GM13976 (cell line): ENCODE measurements at regions not wholly inside any gene's neighbourhood (a gene's known extent, or its start where the extent isn't known, plus 50 kb on each side); places are given as distances from the start of the nearest gene placed in this dataset.

Experiments
- DNase-seq: peaks from one replicate; pipeline ENCODE4 v3.0.0; 2012; ENCODE audit warnings: low spot score
- CTCF ChIP-seq: IDR thresholded peaks from 2 replicates; pipeline ENCODE4 v1.5.1; 2012; ENCODE audit warnings: borderline replicate concordance, mild to moderate bottlenecking; ENCODE audit not compliant: insufficient read depth; ENCODE audit errors: extremely low read depth, missing control alignments, control extremely low read depth
- in situ Hi-C: fragments of 300-500 bp; cut with MboI; formaldehyde crosslinking; loops from one replicate; pipeline ENCODE4 v1.12.0; 2022; ENCODE audit warnings: low sequenced_read_pairs, mixed read lengths, inconsistent platforms; ENCODE audit not compliant: unreplicated experiment

GRCh38 chr4:81876106-81876505 is 404.4 kb upstream of the RASGEF1B start:
- in situ Hi-C loops = no loop called here
- no peak for DNase-seq
- TF ChIP-seq CTCF = no peak

GRCh38 chr4:81874661-81875515 is 403.2 kb upstream of the RASGEF1B start:
- TF ChIP-seq CTCF = no peak

GRCh38 chr4:81870275-81870674 is 398.6 kb upstream of the RASGEF1B start:
- no peak for TF ChIP-seq CTCF
- no peak for DNase-seq
- in situ Hi-C loops = no loop called here

More at GRCh38 chr4:81874661-81875515, 403.2 kb upstream of the RASGEF1B start:
- in situ Hi-C loops = no loop called here
- no peak for DNase-seq

- TF ChIP-seq CTCF = no peak
These were observed 388.4 kb upstream of the RASGEF1B start for GRCh38 chr4:81860111-81860510.

GRCh38 chr4:81854406-81854805 is 382.7 kb upstream of the RASGEF1B start:
- DNase-seq = no peak
- in situ Hi-C loops = no loop called here
- no peak for TF ChIP-seq CTCF

More at GRCh38 chr4:81860111-81860510, 388.4 kb upstream of the RASGEF1B start:
- no peak for DNase-seq
- in situ Hi-C loops = no loop called here

- in situ Hi-C loops = no loop called here
- DNase-seq = no peak
- TF ChIP-seq CTCF = no peak
These were observed 380.5 kb upstream of the RASGEF1B start for GRCh38 chr4:81852031-81852715.
